DMS 273 (cell line): ENCODE measurements at regions not wholly inside any gene's neighbourhood (a gene's known extent, or its start where the extent isn't known, plus 50 kb on each side); places are given as distances from the start of the nearest gene placed in this dataset.

Experiments
- DNase-seq: peaks from one replicate; lab custom pipeline; 2025; ENCODE audit not compliant: unreplicated experiment; lab: John Stamatoyannopoulos, UW

GRCh38 chr3:177946497-177946896, 589.7 kb upstream of the KCNMB2 start:
- DNase-seq, result no peak

GRCh38 chr3:177946936-177947335, 589.3 kb upstream of the KCNMB2 start:
- no peak for DNase-seq

GRCh38 chr3:177947901-177948300, 588.3 kb upstream of the KCNMB2 start:
- DNase-seq, result no peak

GRCh38 chr3:177948716-177949425, 587.4 kb upstream of the KCNMB2 start:
- no peak for DNase-seq

- DNase-seq, result no peak
Observed at GRCh38 chr3:177959188-177959587, 577.0 kb upstream of the KCNMB2 start.

- no peak for DNase-seq
Observed at GRCh38 chr3:177960014-177960413, 576.2 kb upstream of the KCNMB2 start.

GRCh38 chr3:177960722-177961121, 575.5 kb upstream of the KCNMB2 start:
- DNase-seq, result no peak

- no peak for DNase-seq
Observed at GRCh38 chr3:177961784-177962183, 574.5 kb upstream of the KCNMB2 start.

GRCh38 chr3:177966493-177966892, 569.7 kb upstream of the KCNMB2 start:
- no peak for DNase-seq

GRCh38 chr3:177968891-177969290, 567.3 kb upstream of the KCNMB2 start:
- no peak for DNase-seq

GRCh38 chr3:177973241-177973840, 562.9 kb upstream of the KCNMB2 start:
- DNase-seq, result no peak

GRCh38 chr3:177976241-177976640, 560.0 kb upstream of the KCNMB2 start:
- DNase-seq, result no peak

- DNase-seq, result no peak
Observed at GRCh38 chr3:177976866-177977265, 559.4 kb upstream of the KCNMB2 start.

GRCh38 chr3:177977381-177978158, 558.7 kb upstream of the KCNMB2 start:
- peak; percentile 9 for DNase-seq

- DNase-seq, result peak; percentile 18
Observed at GRCh38 chr3:177978946-177979345, 557.3 kb upstream of the KCNMB2 start.

GRCh38 chr3:177979703-177980102, 556.5 kb upstream of the KCNMB2 start:
- peak; percentile 35 for DNase-seq

GRCh38 chr3:177981576-177981975, 554.7 kb upstream of the KCNMB2 start:
- no peak for DNase-seq

GRCh38 chr3:177982034-177982433, 554.2 kb upstream of the KCNMB2 start:
- DNase-seq, result no peak

- no peak for DNase-seq
Observed at GRCh38 chr3:177983320-177983719, 552.9 kb upstream of the KCNMB2 start.

- no peak for DNase-seq
Observed at GRCh38 chr3:177992993-177993970, 543.0 kb upstream of the KCNMB2 start.

GRCh38 chr3:177994976-177995375, 541.3 kb upstream of the KCNMB2 start:
- no peak for DNase-seq
